DND-41 (cell line): ENCODE measurements at regions not wholly inside any gene's neighbourhood (a gene's known extent, or its start where the extent isn't known, plus 50 kb on each side); places are given as distances from the start of the nearest gene placed in this dataset.
"Not testable (repeated sequence)": the region's sequence is repeated elsewhere in the genome, so short reads cannot be mapped to it uniquely, and the experiment has no call there.

Experiments used
- ATAC-seq: fragments of 200-7000 bp; cut with Tn5 transposase; 3 replicates; pipeline ENCODE4 v1.9.1; 2021; ENCODE audit warnings: low read depth; ENCODE audit not compliant: insufficient read depth
- DNase-seq: peaks from one replicate; pipeline ENCODE4 v3.0.0-alpha.2; 2020
- H2AFZ ChIP-seq: 2 replicates; pipeline ENCODE4 v1.6.0; 2012; ENCODE audit warnings: low read depth, low read length
- H3K27ac ChIP-seq: 2 replicates; pipeline ENCODE4 v1.5.1; 2012; ENCODE audit warnings: low read length, inconsistent platforms
- H3K27me3 ChIP-seq: fragments of 200-600 bp; sonication (generic); 2 replicates; pipeline ENCODE4 v1.6.0; 2012; ENCODE audit warnings: low read length, mild to moderate bottlenecking, inconsistent platforms; ENCODE audit not compliant: insufficient read depth, poor library complexity
- H3K36me3 ChIP-seq: 2 replicates; pipeline ENCODE4 v1.5.1; 2012; ENCODE audit warnings: low read length, inconsistent platforms; ENCODE audit not compliant: insufficient read depth
- H3K4me1 ChIP-seq: 2 replicates; pipeline ENCODE4 v1.5.1; 2012; ENCODE audit warnings: mild to moderate bottlenecking, low read length; ENCODE audit not compliant: insufficient read depth
- H3K4me2 ChIP-seq: 2 replicates; pipeline ENCODE4 v1.6.0; 2012; ENCODE audit warnings: mild to moderate bottlenecking, moderate library complexity, low read length, inconsistent platforms; ENCODE audit not compliant: insufficient read depth
- H3K4me3 ChIP-seq, 2 experiments: fragments of 200-600 bp in 1 of 2; shearing (Covaris generic) in 1 of 2; 2 replicates each; pipeline ENCODE4 v1.5.1; 2012 to 2016; ENCODE audit warnings: inconsistent platforms in 2 of 2, low read length in 2 of 2, mild to moderate bottlenecking in 2 of 2, low read depth in 1 of 2, moderate library complexity in 1 of 2
- H3K79me2 ChIP-seq: 2 replicates; pipeline ENCODE4 v1.6.0; 2012; ENCODE audit warnings: low read length, inconsistent platforms; ENCODE audit not compliant: insufficient read depth
- H3K9ac ChIP-seq: 2 replicates; pipeline ENCODE4 v1.6.0; 2012; ENCODE audit warnings: low read depth, mild to moderate bottlenecking, inconsistent platforms, low read length, moderate library complexity
- H3K9me3 ChIP-seq: 2 replicates; pipeline ENCODE4 v1.5.1; 2012; ENCODE audit warnings: low read length, moderate library complexity, mild to moderate bottlenecking, inconsistent platforms; ENCODE audit not compliant: insufficient read depth, severe bottlenecking
- H4K20me1 ChIP-seq: 2 replicates; pipeline ENCODE4 v1.6.0; 2012; ENCODE audit warnings: low read length; ENCODE audit not compliant: insufficient read depth
- CTCF ChIP-seq: IDR thresholded peaks from 2 replicates; pipeline ENCODE4 v1.5.1; 2012; ENCODE audit warnings: borderline replicate concordance, low read length, moderate library complexity, mild to moderate bottlenecking; ENCODE audit not compliant: poor library complexity, severe bottlenecking; ENCODE audit errors: extremely low read depth
- EZH2 ChIP-seq: IDR thresholded peaks from 3 replicates; pipeline ENCODE4 v1.6.1; 2012; ENCODE audit warnings: borderline replicate concordance, low read depth, mild to moderate bottlenecking, moderate library complexity, low read length, inconsistent platforms; ENCODE audit not compliant: severe bottlenecking

- Histone ChIP-seq H4K20me1 (no peaks in the 10 kb centered on the region), H3K4me2 (no peak overlapping the region), H3K79me2 (no peaks in the 10 kb centered on the region), H3K36me3 (no peaks in the 10 kb centered on the region), H3K4me3 (no peak overlapping the region), H3K27me3 (no peaks in the 10 kb centered on the region), H2AFZ (no peak overlapping the region; the same call in 1 of the 2 replicates), H3K9me3 (no peaks in the 10 kb centered on the region), H3K4me1 (peaks cover 42% of the 10 kb centered on the region), H3K27ac (peak overlapping the region; percentile 86), H3K9ac (no peak overlapping the region)
- ATAC-seq = no peak
- no peak for DNase-seq
- TF ChIP-seq EZH2 = no peak
- no peak for TF ChIP-seq CTCF
These were observed 97.4 kb upstream of the IGLL5 start for GRCh38 chr22:22789922-22790845.

- Histone ChIP-seq H3K36me3 (no peaks in the 10 kb centered on the region), H3K4me3 (no peak overlapping the region), H3K27ac (no peak overlapping the region), H2AFZ (no peak overlapping the region), H3K9ac (no peak overlapping the region), H3K79me2 (no peaks in the 10 kb centered on the region), H3K9me3 (no peaks in the 10 kb centered on the region), H3K4me2 (no peak overlapping the region), H3K4me1 (peaks cover 39% of the 10 kb centered on the region), H3K27me3 (no peaks in the 10 kb centered on the region), H4K20me1 (no peaks in the 10 kb centered on the region)
- TF ChIP-seq CTCF (no peak), EZH2 (no peak)
- DNase-seq (no peak), ATAC-seq (no peak)
These were observed 96.0 kb upstream of the IGLL5 start for GRCh38 chr22:22791438-22792181.

GRCh38 chr22:22792205-22792786 is 95.3 kb upstream of the IGLL5 start:
- ATAC-seq, H3K79me2 ChIP-seq, H3K9me3 ChIP-seq, DNase-seq, H3K36me3 ChIP-seq, H4K20me1 ChIP-seq, H3K27me3 ChIP-seq, H2AFZ ChIP-seq, H3K27ac ChIP-seq, H3K4me3 ChIP-seq, H3K9ac ChIP-seq, H3K4me2 ChIP-seq: not testable (repeated sequence)
- H3K4me1 ChIP-seq = peaks cover 32% of the 10 kb centered on the region

- DNase-seq, ATAC-seq, H3K27ac ChIP-seq, H4K20me1 ChIP-seq, H3K27me3 ChIP-seq, H2AFZ ChIP-seq, H3K4me3 ChIP-seq, H3K36me3 ChIP-seq, H3K79me2 ChIP-seq, H3K4me1 ChIP-seq, H3K9ac ChIP-seq, H3K9me3 ChIP-seq, H3K4me2 ChIP-seq: not testable (repeated sequence)
These were observed 92.0 kb upstream of the IGLL5 start for GRCh38 chr22:22795639-22796038.
